Sigmoid colon (tissue), 4 donors: ENCODE measurements at regions not wholly inside any gene's neighbourhood (a gene's known extent, or its start where the extent isn't known, plus 50 kb on each side); places are given as distances from the start of the nearest gene placed in this dataset.
"Not testable (repeated sequence)": the region's sequence is repeated elsewhere in the genome, so short reads cannot be mapped to it uniquely, and the experiment has no call there.

Experiments used
- EP300 ChIP-seq, 4 donors: sonication (generic); formaldehyde crosslinking; IDR thresholded peaks; one replicate each; pipeline ENCODE4 v1.6.1; 2017; ENCODE audit warnings: antibody characterized with exemption in 4 of 4
- POLR2A ChIP-seq, 2 donors: fragments of 450-650 bp; IDR thresholded peaks; one replicate each; pipeline ENCODE4 v1.6.1; 2016; ENCODE audit warnings: antibody characterized with exemption in 2 of 2, mild to moderate bottlenecking in 2 of 2, moderate library complexity in 2 of 2
- POLR2AphosphoS5 ChIP-seq, 4 donors: sonication (generic); formaldehyde crosslinking; IDR thresholded peaks; one replicate each; pipeline ENCODE4 v1.6.1; 2017; ENCODE audit warnings: antibody characterized with exemption in 4 of 4
- TF ChIP-seq, protein P1 (sequence below), 4 experiments: fragments of 450-650 bp in 3 of 4; fragments of 200-600 bp in 1 of 4; IDR thresholded peaks; one replicate each; pipeline ENCODE4 v1.5.1; 2016 to 2019; ENCODE audit warnings: antibody characterized with exemption in 4 of 4, mild to moderate bottlenecking in 3 of 4, moderate library complexity in 2 of 4

DNA sequence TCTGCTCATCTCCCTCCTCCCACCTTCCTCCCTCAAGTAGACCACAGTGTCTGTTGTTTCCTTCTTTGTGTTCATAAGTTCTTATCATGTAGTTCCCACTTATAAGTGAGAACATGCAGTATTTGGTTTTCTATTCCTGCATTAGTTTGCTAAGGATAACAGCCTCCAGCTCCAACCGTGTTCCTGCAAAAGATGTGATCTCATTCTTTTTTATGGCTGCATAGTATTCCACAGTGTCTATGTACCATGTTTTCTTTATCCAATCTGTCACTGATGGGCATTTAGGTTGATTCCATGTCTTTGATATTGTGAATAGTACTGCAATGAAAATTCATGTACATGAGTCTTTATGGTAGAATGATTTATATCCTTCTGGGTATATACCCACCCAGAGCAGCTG is 173.5 kb downstream of the MATN1 start:
- TF ChIP-seq, protein P1, sequence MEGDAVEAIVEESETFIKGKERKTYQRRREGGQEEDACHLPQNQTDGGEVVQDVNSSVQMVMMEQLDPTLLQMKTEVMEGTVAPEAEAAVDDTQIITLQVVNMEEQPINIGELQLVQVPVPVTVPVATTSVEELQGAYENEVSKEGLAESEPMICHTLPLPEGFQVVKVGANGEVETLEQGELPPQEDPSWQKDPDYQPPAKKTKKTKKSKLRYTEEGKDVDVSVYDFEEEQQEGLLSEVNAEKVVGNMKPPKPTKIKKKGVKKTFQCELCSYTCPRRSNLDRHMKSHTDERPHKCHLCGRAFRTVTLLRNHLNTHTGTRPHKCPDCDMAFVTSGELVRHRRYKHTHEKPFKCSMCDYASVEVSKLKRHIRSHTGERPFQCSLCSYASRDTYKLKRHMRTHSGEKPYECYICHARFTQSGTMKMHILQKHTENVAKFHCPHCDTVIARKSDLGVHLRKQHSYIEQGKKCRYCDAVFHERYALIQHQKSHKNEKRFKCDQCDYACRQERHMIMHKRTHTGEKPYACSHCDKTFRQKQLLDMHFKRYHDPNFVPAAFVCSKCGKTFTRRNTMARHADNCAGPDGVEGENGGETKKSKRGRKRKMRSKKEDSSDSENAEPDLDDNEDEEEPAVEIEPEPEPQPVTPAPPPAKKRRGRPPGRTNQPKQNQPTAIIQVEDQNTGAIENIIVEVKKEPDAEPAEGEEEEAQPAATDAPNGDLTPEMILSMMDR (IDR thresholded peaks at IDR 0.05), result not testable (repeated sequence)
- TF ChIP-seq POLR2AphosphoS5, POLR2A, EP300 (IDR thresholded peaks at IDR 0.05): not testable (repeated sequence)
